PC-9 (cell line): ENCODE measurements at regions not wholly inside any gene's neighbourhood (a gene's known extent, or its start where the extent isn't known, plus 50 kb on each side); places are given as distances from the start of the nearest gene placed in this dataset.

Experiments used
- BruUV-seq: library from RNA; stranded (reverse); fragments of 400-500 nt; replicated peaks from 2 replicates; lab custom pipeline; 2021; lab: Mats Ljungman, UMichigan
- CTCF ChIA-PET: fragments of 300-600 bp; sonication (Branson Sonifier 250); formaldehyde crosslinking; loops from one replicate; lab custom pipeline; 2022; ENCODE audit warnings: antibody characterized with exemption; lab: Charles Lee
- POLR2A ChIA-PET: fragments of 300-600 bp; sonication (Branson Sonifier 250); formaldehyde crosslinking; loops from one replicate; lab custom pipeline; 2022; ENCODE audit warnings: antibody characterized with exemption; ENCODE audit not compliant: unreplicated experiment; lab: Charles Lee
- DNase-seq, 2 experiments: peaks; one replicate each; pipeline versions ENCODE4 v3.0.0 to v3.0.0-alpha.2; 2015 to 2022; ENCODE audit warnings: mixed read lengths in 1 of 2
- H2AFZ ChIP-seq: fragments of 200-600 bp; sonication (generic); 2 replicates; pipeline ENCODE4 v1.8.1; 2017; ENCODE audit warnings: antibody characterized with exemption
- H3F3A ChIP-seq: fragments of 200-600 bp; sonication (generic); 2 replicates; pipeline ENCODE4 v1.8.1; 2017; ENCODE audit warnings: antibody characterized with exemption, mild to moderate bottlenecking, low read depth; ENCODE audit not compliant: insufficient read depth
- H3K27ac ChIP-seq: fragments of 200-600 bp; sonication (generic); 2 replicates; pipeline ENCODE4 v1.6.1; 2016; ENCODE audit warnings: mixed run types
- H3K27me3 ChIP-seq: fragments of 200-600 bp; sonication (generic); 2 replicates; pipeline ENCODE4 v1.6.1; 2016; ENCODE audit warnings: low read depth, mixed run types; ENCODE audit not compliant: insufficient read depth
- H3K36me3 ChIP-seq: fragments of 200-600 bp; sonication (generic); 2 replicates; pipeline ENCODE4 v1.6.1; 2016; ENCODE audit warnings: low read depth, mixed run types
- H3K4me1 ChIP-seq: fragments of 200-600 bp; sonication (generic); replicated peaks from 2 replicates; pipeline ENCODE4 v1.6.1; 2016; ENCODE audit warnings: mixed run types; ENCODE audit not compliant: insufficient read depth
- H3K4me2 ChIP-seq: fragments of 200-600 bp; sonication (generic); 2 replicates; pipeline ENCODE4 v1.6.1; 2017; ENCODE audit warnings: mixed run types
- H3K4me3 ChIP-seq: fragments of 200-600 bp; sonication (generic); 2 replicates; pipeline ENCODE4 v1.6.1; 2016; ENCODE audit warnings: mixed run types
- H3K79me2 ChIP-seq: fragments of 200-600 bp; sonication (generic); 2 replicates; pipeline ENCODE4 v1.6.1; 2017; ENCODE audit warnings: low read depth, mixed run types
- H3K9me2 ChIP-seq: fragments of 200-600 bp; sonication (generic); 2 replicates; pipeline ENCODE4 v1.8.1; 2017; ENCODE audit warnings: mild to moderate bottlenecking; ENCODE audit not compliant: insufficient read depth
- H3K9me3 ChIP-seq: fragments of 200-600 bp; sonication (generic); 2 replicates; pipeline ENCODE4 v1.8.1; 2016; ENCODE audit warnings: low read depth; ENCODE audit not compliant: insufficient read depth
- H4K20me1 ChIP-seq: fragments of 200-600 bp; sonication (generic); 2 replicates; pipeline ENCODE4 v1.8.1; 2017; ENCODE audit not compliant: insufficient read depth
- EZH2 ChIP-seq: fragments of 200-600 bp; sonication (generic); IDR thresholded peaks from 2 replicates; pipeline ENCODE4 v1.8.0; 2017; ENCODE audit warnings: antibody characterized with exemption, low read depth
- intact Hi-C: fragments of 100-400 bp; cut with micrococcal nuclease; formaldehyde crosslinking; loops from one replicate; pipeline ENCODE4 v1.10.0; 2022; ENCODE audit not compliant: unreplicated experiment
- TF ChIP-seq, protein P1 (sequence below): fragments of 200-600 bp; sonication (generic); conservative IDR thresholded peaks from 2 replicates; pipeline ENCODE4 v1.6.1; 2017; ENCODE audit warnings: mixed run types, antibody characterized with exemption, mild to moderate bottlenecking, moderate library complexity

DNA sequence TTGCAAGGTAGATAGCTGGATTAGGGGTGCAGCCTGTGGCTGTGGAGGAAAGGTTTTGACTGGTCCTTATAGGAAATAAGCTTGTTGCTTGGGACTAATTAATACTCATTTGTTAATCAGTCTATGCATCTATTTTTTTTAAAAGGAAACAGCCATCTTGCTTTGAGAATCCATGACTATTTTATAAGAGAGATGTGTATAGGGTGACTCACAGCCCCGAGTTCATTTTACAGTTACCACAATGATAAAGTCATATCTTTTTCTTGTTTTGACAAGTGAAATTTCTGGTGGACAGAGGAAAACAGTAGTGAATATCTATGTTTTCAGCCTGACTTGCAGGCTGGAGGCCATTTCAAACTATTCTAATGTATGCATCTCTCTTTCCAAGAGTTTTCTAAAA is 193.5 kb upstream of the CCDC68 start:
- H4K20me1 ChIP-seq, result no peaks in the 10 kb centered on the region
- H2AFZ ChIP-seq, result no peak overlapping the region
- ChIA-PET CTCF (no interaction called here), POLR2A (no interaction called here)
- H3F3A ChIP-seq, result no peaks in the 10 kb centered on the region
- H3K9me3 ChIP-seq, result no peaks in the 10 kb centered on the region
- no peaks in the 10 kb centered on the region for H3K36me3 ChIP-seq
- BruUV-seq, result no TSS peak
- no peaks in the 10 kb centered on the region for H3K27me3 ChIP-seq
- no peak overlapping the region for H3K27ac ChIP-seq
- H3K4me3 ChIP-seq, result no peak overlapping the region
- H3K79me2 ChIP-seq, result no peaks in the 10 kb centered on the region
- TF ChIP-seq, protein P1, sequence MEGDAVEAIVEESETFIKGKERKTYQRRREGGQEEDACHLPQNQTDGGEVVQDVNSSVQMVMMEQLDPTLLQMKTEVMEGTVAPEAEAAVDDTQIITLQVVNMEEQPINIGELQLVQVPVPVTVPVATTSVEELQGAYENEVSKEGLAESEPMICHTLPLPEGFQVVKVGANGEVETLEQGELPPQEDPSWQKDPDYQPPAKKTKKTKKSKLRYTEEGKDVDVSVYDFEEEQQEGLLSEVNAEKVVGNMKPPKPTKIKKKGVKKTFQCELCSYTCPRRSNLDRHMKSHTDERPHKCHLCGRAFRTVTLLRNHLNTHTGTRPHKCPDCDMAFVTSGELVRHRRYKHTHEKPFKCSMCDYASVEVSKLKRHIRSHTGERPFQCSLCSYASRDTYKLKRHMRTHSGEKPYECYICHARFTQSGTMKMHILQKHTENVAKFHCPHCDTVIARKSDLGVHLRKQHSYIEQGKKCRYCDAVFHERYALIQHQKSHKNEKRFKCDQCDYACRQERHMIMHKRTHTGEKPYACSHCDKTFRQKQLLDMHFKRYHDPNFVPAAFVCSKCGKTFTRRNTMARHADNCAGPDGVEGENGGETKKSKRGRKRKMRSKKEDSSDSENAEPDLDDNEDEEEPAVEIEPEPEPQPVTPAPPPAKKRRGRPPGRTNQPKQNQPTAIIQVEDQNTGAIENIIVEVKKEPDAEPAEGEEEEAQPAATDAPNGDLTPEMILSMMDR, result no peak
- TF ChIP-seq EZH2, result no peak
- no peaks in the 10 kb centered on the region for H3K4me1 ChIP-seq
- no peak for DNase-seq
- no peaks in the 10 kb centered on the region for H3K9me2 ChIP-seq
- H3K4me2 ChIP-seq, result no peak overlapping the region
- intact Hi-C loops, result no loop called here

DNA sequence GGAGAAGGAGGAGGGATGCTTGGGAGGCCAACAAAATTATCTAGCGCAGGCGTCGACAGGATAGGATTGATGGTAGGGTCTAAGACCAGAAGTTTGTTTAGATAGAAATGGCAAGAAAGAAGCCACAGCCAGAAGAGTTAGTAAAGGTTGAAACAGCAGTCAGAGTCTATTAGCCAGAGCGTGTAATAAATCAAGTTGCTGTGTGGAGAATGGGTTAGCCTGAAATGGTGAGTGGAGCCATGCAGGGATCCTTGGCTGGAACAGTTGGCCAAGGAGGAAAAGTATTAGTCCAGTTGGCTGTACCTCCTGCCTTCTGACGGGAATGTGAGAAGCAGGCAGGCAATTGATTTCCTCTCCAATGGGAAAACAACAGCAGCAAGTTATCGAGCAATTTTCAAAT is 190.7 kb upstream of the CCDC68 start:
- H3K36me3 ChIP-seq, result no peaks in the 10 kb centered on the region
- CTCF ChIA-PET, result no interaction called here
- no peak for DNase-seq
- H3K4me1 ChIP-seq, result no peaks in the 10 kb centered on the region
- POLR2A ChIA-PET, result no interaction called here
- H3F3A ChIP-seq, result no peaks in the 10 kb centered on the region
- BruUV-seq, result no TSS peak
- H3K4me3 ChIP-seq, result no peak overlapping the region
- no peaks in the 10 kb centered on the region for H3K9me3 ChIP-seq
- H3K9me2 ChIP-seq, result no peaks in the 10 kb centered on the region
- H3K27me3 ChIP-seq, result no peaks in the 10 kb centered on the region
- TF ChIP-seq, protein P1, result no peak
- no peak for TF ChIP-seq EZH2
- H3K79me2 ChIP-seq, result no peaks in the 10 kb centered on the region
- H3K4me2 ChIP-seq, result no peak overlapping the region
- intact Hi-C loops, result no loop called here
- H2AFZ ChIP-seq, result no peak overlapping the region
- no peaks in the 10 kb centered on the region for H4K20me1 ChIP-seq
- no peak overlapping the region for H3K27ac ChIP-seq

DNA sequence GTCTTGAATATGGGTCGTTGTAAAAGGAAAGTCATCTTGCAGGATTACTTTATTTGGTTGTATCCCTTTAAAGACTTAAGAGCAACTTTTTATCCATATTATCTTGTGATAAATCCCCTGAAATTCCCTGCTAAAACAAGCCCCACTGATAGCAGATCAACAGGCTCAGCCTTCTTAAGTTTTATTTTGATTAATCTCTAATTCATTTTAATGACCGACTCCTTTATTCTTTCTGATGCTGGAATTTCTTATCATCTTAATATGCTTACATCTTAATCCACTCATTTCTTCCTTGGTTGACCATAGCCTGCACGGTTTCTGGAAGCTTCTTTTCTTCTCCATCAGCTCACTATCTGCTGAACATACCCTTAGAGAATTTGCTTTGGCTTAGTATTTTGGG is 188.5 kb upstream of the CCDC68 start:
- CTCF ChIA-PET, result no interaction called here
- BruUV-seq, result no TSS peak

More for the DNA sequence above, 188.5 kb upstream of the CCDC68 start:
- Histone ChIP-seq H2AFZ (no peak overlapping the region), H3K4me1 (no peaks in the 10 kb centered on the region), H3K79me2 (no peaks in the 10 kb centered on the region), H3K36me3 (no peaks in the 10 kb centered on the region), H3K27me3 (no peaks in the 10 kb centered on the region), H3K9me3 (peaks cover 4% of the 10 kb centered on the region; the same call in 1 of the 2 replicates), H3K4me3 (no peak overlapping the region), H3K27ac (no peak overlapping the region), H3F3A (no peaks in the 10 kb centered on the region), H4K20me1 (no peaks in the 10 kb centered on the region), H3K4me2 (no peak overlapping the region), H3K9me2 (no peaks in the 10 kb centered on the region)
- TF ChIP-seq, protein P1, result no peak
- no peak for TF ChIP-seq EZH2
- DNase-seq, result no peak
- POLR2A ChIA-PET, result no interaction called here
- intact Hi-C loops, result no loop called here
